AG04450 (cell line): ENCODE measurements at regions not wholly inside any gene's neighbourhood (a gene's known extent, or its start where the extent isn't known, plus 50 kb on each side); places are given as distances from the start of the nearest gene placed in this dataset.

ENCODE experiments used
- CTCF ChIA-PET: fragments of 300-600, 350-600 bp; formaldehyde crosslinking; extraction: SDS; loops from one replicate; lab custom pipeline; 2022; ENCODE audit warnings: antibody characterized with exemption, inconsistent platforms; lab: Charles Lee
- POLR2A ChIA-PET: fragments of 350-600 bp; formaldehyde crosslinking; extraction: SDS; loops from one replicate; lab custom pipeline; 2021; ENCODE audit warnings: antibody characterized with exemption, inconsistent platforms; lab: Yijun Ruan, JAX
- DNase-seq: peaks from one replicate; pipeline ENCODE4 v3.0.0-alpha.2; 2011; ENCODE audit warnings: low read depth, low spot score
- H3K27ac ChIP-seq: one replicate; pipeline ENCODE4 v1.5.1; 2012; ENCODE audit warnings: low read depth, low read length, control low read depth
- H3K27me3 ChIP-seq: one replicate; pipeline ENCODE4 v1.6.0; 2012; ENCODE audit warnings: low read length; ENCODE audit not compliant: control insufficient read depth, insufficient read depth
- H3K4me3 ChIP-seq: 2 replicates; pipeline ENCODE4 v1.5.1; 2011; ENCODE audit warnings: mild to moderate bottlenecking, low read depth, low read length, control low read depth
- H3K9me3 ChIP-seq: 2 replicates; pipeline ENCODE4 v1.5.1; 2012; ENCODE audit warnings: low read length; ENCODE audit not compliant: control insufficient read depth, insufficient read depth
- TF ChIP-seq, protein P1 (sequence below): IDR thresholded peaks from 2 replicates; pipeline ENCODE4 v1.5.1; 2011; ENCODE audit warnings: low read depth, low read length, control low read depth, inconsistent platforms

DNA sequence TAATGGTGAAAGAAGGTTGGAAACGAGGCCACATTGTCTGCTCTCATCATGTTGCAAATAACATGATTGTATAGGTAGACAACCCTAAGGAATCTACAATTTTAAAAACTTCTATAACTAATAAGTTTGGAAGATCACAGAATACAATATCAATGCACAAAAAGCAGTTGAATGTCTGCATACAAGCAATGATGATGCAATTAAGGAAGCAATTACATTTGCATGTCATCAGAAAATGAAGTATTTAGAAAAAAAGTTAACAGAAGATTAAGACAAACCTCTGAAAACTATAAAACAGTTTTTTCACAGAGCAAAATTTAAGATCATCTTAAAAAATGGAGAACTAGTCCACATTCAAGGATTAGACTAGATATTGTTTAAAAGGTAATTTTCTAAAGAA, 181.1 kb downstream of the METTL4 start:
- DNase-seq: no peak
- no peak overlapping the region for H3K4me3 ChIP-seq
- no peaks in the 10 kb centered on the region for H3K9me3 ChIP-seq
- POLR2A ChIA-PET: no interaction called here
- H3K27me3 ChIP-seq: no peaks in the 10 kb centered on the region
- TF ChIP-seq, protein P1, sequence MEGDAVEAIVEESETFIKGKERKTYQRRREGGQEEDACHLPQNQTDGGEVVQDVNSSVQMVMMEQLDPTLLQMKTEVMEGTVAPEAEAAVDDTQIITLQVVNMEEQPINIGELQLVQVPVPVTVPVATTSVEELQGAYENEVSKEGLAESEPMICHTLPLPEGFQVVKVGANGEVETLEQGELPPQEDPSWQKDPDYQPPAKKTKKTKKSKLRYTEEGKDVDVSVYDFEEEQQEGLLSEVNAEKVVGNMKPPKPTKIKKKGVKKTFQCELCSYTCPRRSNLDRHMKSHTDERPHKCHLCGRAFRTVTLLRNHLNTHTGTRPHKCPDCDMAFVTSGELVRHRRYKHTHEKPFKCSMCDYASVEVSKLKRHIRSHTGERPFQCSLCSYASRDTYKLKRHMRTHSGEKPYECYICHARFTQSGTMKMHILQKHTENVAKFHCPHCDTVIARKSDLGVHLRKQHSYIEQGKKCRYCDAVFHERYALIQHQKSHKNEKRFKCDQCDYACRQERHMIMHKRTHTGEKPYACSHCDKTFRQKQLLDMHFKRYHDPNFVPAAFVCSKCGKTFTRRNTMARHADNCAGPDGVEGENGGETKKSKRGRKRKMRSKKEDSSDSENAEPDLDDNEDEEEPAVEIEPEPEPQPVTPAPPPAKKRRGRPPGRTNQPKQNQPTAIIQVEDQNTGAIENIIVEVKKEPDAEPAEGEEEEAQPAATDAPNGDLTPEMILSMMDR: no peak
- CTCF ChIA-PET: no interaction called here
- no peak overlapping the region for H3K27ac ChIP-seq

DNA sequence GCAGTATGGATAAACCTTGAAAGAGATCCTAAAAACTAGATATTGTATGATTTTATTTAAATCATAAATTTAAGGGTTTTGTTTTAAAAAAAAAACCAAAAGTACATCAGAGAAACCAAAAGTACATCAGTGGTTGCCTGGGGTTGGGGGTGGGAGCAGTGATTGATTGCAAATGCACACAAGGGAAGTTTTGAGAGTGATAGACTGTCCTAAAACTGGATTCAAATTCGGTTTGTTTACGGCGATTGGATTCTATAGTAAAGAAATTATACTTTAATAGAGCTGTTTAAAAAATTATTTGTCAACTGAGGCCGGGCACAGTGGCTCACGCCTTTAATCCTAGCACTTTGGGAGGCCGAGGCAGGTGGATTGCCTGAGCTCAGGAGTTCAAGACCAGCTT, 179.8 kb downstream of the METTL4 start:
- Histone ChIP-seq H3K4me3 (no peak overlapping the region), H3K27ac (no peak overlapping the region), H3K9me3 (no peaks in the 10 kb centered on the region), H3K27me3 (no peaks in the 10 kb centered on the region)
- ChIA-PET CTCF (no interaction called here), POLR2A (no interaction called here)
- TF ChIP-seq, protein P1: no peak
- no peak for DNase-seq

DNA sequence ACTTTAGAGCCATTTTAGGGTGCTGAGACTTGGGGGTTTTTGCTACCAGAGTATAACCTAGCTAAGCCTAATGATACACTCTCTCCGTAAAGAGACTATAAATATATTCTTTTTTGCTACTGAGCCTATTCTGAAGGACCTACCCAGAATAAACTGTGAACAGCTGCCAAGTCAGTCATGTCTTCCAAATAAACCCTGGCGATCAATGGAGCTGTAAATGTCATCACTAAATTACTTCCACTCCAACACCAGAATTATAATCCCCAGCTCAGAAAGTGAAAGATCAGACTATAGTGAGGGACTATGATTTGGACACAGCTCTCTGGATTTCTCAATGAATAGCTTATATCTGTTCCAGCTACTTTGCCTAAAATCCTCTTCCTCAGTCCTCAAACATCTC, 178.9 kb downstream of the METTL4 start:
- no peak for DNase-seq
- TF ChIP-seq, protein P1: no peak
- Histone ChIP-seq H3K4me3 (no peak overlapping the region), H3K27ac (no peak overlapping the region), H3K9me3 (no peaks in the 10 kb centered on the region), H3K27me3 (no peaks in the 10 kb centered on the region)
- ChIA-PET POLR2A (no interaction called here), CTCF (interaction anchor here (0.6 kb wide), 1 partner anchor 1735 kb away, joined by 3 read pairs; the partner anchor contains the start of gene TYMS)

DNA sequence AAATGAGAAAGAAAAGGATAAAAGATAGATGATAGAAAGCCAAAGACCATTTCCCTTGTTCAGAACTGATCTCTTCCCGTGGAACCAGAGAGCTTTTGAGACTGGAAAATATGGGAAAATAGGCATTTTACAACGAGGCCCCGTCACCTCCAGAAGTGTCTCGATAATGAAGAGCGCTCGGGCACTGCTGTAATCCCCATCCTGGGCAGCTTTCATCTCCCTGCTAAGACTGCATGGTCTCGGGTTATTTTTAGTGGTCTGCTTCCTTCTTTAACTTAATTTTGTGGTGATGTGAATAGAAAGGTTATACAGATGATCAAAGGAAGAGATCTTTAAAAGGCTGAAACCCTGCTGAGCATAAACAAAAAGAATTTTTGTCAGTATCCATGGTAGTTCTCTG, 176.6 kb downstream of the METTL4 start:
- DNase-seq: no peak
- POLR2A ChIA-PET: no interaction called here
- Histone ChIP-seq H3K27me3 (no peaks in the 10 kb centered on the region), H3K27ac (no peak overlapping the region), H3K4me3 (no peak overlapping the region), H3K9me3 (no peaks in the 10 kb centered on the region)
- CTCF ChIA-PET: no interaction called here
- TF ChIP-seq, protein P1: no peak

DNA sequence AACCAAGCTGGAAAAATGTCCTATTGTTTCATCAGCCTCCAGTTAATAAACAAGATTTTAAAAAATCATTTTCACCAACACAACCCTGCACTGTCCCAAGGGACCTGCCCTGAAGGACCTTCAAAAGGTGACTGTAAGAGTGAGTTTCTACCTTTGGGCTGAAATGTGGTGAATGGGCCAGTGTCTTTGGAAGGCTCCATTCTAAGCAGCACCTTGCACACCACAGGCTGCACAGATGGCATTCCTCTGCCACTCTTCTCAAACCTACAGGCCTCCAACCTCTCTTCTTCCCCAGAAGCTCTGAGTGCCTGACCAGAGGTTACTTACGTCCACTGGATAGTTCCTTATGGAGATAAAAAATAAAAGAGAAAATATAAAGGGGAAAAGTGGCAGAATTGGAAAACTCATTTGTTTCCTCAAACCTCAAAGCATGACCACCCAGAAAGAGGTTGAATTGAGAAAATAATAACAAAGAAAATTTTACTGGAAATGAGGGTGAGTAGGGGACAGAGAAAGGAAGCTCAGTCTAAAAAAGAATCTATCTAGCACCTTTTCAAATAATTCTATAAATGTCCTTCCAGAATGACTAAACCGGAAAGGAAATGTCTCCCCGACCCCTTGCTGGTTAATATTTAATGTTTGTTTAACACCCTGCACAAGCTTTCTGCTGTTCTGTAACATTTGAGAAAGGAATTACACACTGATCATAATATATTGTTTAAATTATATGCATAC, 175.7 kb downstream of the METTL4 start:
- DNase-seq: no peak
- Histone ChIP-seq H3K27ac (no peak overlapping the region), H3K4me3 (no peak overlapping the region), H3K9me3 (no peaks in the 10 kb centered on the region), H3K27me3 (no peaks in the 10 kb centered on the region)
- ChIA-PET CTCF (no interaction called here), POLR2A (no interaction called here)
- TF ChIP-seq, protein P1: no peak
